Fibroblast of pulmonary artery (primary cell): ENCODE measurements at regions not wholly inside any gene's neighbourhood (a gene's known extent, or its start where the extent isn't known, plus 50 kb on each side); places are given as distances from the start of the nearest gene placed in this dataset.

Source experiments
- DNase-seq: peaks from one replicate; pipeline ENCODE4 v3.0.0-alpha.2; 2010; ENCODE audit warnings: low read depth
- H3K4me3 ChIP-seq: replicated peaks from 2 replicates; pipeline ENCODE4 v1.5.1; 2011; ENCODE audit warnings: low read depth, mild to moderate bottlenecking, control low read depth, low read length, moderate library complexity
- TF ChIP-seq, protein P1 (sequence below): IDR thresholded peaks from 2 replicates; pipeline ENCODE4 v1.5.1; 2011; ENCODE audit warnings: mild to moderate bottlenecking, control low read depth, low read length, inconsistent platforms; ENCODE audit errors: missing control alignments

DNA sequence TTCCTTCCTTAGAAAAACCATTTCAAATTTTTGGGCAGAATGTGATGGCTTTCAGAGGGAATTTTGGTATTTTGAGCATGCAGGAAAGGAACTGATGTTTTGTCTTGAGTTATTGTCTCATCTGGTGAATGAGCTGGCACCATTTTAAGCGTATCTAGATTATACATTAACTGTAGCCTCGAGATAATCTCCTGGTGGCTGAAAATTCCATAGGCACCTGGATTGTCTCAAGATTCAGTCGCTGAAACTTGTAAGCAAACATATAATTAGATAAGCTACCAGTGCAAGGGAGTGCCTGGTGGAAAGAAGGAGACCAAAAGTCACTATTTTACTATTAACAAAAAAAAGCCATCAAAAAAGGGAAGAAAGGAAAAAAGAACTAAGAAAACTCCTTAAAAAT is 687.8 kb upstream of the DDX18 start:
- TF ChIP-seq, protein P1, sequence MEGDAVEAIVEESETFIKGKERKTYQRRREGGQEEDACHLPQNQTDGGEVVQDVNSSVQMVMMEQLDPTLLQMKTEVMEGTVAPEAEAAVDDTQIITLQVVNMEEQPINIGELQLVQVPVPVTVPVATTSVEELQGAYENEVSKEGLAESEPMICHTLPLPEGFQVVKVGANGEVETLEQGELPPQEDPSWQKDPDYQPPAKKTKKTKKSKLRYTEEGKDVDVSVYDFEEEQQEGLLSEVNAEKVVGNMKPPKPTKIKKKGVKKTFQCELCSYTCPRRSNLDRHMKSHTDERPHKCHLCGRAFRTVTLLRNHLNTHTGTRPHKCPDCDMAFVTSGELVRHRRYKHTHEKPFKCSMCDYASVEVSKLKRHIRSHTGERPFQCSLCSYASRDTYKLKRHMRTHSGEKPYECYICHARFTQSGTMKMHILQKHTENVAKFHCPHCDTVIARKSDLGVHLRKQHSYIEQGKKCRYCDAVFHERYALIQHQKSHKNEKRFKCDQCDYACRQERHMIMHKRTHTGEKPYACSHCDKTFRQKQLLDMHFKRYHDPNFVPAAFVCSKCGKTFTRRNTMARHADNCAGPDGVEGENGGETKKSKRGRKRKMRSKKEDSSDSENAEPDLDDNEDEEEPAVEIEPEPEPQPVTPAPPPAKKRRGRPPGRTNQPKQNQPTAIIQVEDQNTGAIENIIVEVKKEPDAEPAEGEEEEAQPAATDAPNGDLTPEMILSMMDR, result no peak
- H3K4me3 ChIP-seq, result no peak overlapping the region
- no peak for DNase-seq

- no peak overlapping the region for H3K4me3 ChIP-seq
- TF ChIP-seq, protein P1, result no peak
- no peak for DNase-seq
Observed at GRCh38 chr2:117127680-117128079, 686.8 kb upstream of the DDX18 start.

DNA sequence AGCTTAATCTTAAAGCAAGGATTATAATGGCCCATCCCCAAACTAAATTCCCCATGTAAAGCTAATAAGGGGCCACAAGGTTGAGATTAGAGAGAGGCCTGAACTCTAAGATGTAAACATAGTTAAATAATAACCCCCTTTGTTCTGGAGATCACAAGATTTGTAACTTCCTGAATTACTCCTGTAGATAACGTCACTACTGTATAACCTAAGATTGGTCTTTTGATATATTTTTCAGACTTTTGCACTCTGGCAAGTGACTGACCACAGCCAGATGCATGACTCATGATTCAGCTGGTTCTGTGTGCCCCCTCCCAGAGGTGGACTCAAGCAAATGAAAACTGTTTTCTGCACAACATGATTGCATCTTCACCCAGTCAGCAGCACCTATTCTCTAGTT is 686.0 kb upstream of the DDX18 start:
- TF ChIP-seq, protein P1, result no peak
- no peak overlapping the region for H3K4me3 ChIP-seq
- no peak for DNase-seq

DNA sequence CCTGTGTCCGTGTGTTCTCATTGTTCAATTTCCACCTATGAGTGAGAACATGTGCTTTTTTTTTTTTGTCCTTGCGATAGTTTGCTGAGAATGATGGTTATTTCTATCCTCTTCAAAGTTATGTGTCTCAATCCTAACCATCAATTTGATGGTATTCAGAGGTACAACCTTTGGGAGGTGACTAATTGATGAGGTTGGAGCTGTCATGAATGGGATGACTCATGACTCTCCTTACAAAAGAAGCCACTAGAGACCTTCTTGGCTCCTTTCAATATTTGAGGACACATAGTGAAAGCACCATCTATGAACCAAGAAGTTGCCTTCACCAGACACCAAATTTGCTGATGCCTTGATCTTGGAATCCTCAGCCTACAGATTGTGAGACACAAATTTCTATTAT is 677.1 kb upstream of the DDX18 start:
- no peak for DNase-seq
- no peak overlapping the region for H3K4me3 ChIP-seq

GRCh38 chr2:117169036-117169765 is 645.3 kb upstream of the DDX18 start:
- no peak for DNase-seq
- H3K4me3 ChIP-seq, result no peak overlapping the region
- TF ChIP-seq, protein P1, result no peak

More for the DNA sequence above, 677.1 kb upstream of the DDX18 start:
- TF ChIP-seq, protein P1, result no peak

- no peak for DNase-seq
- TF ChIP-seq, protein P1, result no peak
- H3K4me3 ChIP-seq, result no peak overlapping the region
Observed at GRCh38 chr2:117170897-117171296, 643.6 kb upstream of the DDX18 start.

GRCh38 chr2:117179405-117179804 is 635.1 kb upstream of the DDX18 start:
- no peak for DNase-seq
- no peak overlapping the region for H3K4me3 ChIP-seq
- TF ChIP-seq, protein P1, result no peak
